Endothelial cell of umbilical vein (primary cell): ENCODE measurements at regions not wholly inside any gene's neighbourhood (a gene's known extent, or its start where the extent isn't known, plus 50 kb on each side); places are given as distances from the start of the nearest gene placed in this dataset.

ENCODE experiments used
- EZH2 ChIP-seq: IDR thresholded peaks from 2 replicates; pipeline ENCODE4 v1.6.1; 2012; ENCODE audit warnings: borderline replicate concordance, low read depth, mild to moderate bottlenecking, moderate library complexity, low read length, inconsistent platforms; ENCODE audit not compliant: severe bottlenecking
- MYC ChIP-seq: IDR thresholded peaks from one replicate; pipeline ENCODE4 v1.6.1; 2011; ENCODE audit warnings: mild to moderate bottlenecking, low read depth, low read length
- POLR2A ChIP-seq: IDR thresholded peaks from 2 replicates; pipeline ENCODE4 v1.6.1; 2012; ENCODE audit warnings: low read depth, mild to moderate bottlenecking, control low read depth, low read length
- POLR2AphosphoS5 ChIP-seq: IDR thresholded peaks from 2 replicates; pipeline ENCODE4 v1.6.1; 2012; ENCODE audit warnings: low read depth, mild to moderate bottlenecking, control low read depth, low read length, moderate library complexity; ENCODE audit not compliant: insufficient read depth
- TF ChIP-seq, protein P1 (sequence below), 2 donors: IDR thresholded peaks; 1 replicate in 1 of 2; 2 replicates in 1 of 2; pipeline ENCODE4 v1.5.1; 2011; ENCODE audit warnings: low read length in 2 of 2, mild to moderate bottlenecking in 2 of 2, moderate library complexity in 2 of 2, control low read depth in 1 of 2, inconsistent platforms in 1 of 2, low read depth in 1 of 2; ENCODE audit not compliant: insufficient read depth in 1 of 2; ENCODE audit errors: extremely low read depth in 1 of 2

DNA sequence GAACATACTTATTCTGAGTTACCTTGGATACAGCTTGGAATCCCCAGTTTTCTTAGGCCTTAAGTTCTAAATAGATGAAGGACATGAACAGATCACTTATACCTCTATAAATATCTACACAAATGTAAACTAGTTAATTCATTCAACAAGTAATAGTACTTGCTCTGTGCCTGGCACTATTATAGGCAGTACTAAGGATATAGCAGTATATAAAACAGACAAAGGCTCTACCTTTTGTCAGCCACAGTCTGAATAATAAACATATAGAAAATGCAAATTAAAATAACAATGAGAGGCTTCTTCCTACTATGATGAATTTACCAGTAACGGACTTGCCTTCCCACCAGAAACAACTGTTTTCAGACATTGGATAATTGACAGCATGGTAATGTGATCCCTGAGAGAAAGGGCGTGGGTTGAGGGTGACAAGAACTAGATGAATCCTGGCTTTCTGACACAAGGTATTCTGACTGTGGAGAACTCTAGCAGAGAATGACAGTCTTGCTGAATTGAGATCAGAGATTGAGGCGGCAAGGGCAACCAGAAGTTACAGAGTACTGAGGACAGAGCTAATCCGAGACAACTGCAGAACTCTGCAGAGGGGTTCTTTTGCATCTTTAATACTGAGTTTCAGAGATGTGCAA is 170.5 kb downstream of the TANC2 start:
- TF ChIP-seq MYC (no peak), POLR2A (no peak), POLR2AphosphoS5 (no peak), EZH2 (no peak)
- TF ChIP-seq, protein P1, sequence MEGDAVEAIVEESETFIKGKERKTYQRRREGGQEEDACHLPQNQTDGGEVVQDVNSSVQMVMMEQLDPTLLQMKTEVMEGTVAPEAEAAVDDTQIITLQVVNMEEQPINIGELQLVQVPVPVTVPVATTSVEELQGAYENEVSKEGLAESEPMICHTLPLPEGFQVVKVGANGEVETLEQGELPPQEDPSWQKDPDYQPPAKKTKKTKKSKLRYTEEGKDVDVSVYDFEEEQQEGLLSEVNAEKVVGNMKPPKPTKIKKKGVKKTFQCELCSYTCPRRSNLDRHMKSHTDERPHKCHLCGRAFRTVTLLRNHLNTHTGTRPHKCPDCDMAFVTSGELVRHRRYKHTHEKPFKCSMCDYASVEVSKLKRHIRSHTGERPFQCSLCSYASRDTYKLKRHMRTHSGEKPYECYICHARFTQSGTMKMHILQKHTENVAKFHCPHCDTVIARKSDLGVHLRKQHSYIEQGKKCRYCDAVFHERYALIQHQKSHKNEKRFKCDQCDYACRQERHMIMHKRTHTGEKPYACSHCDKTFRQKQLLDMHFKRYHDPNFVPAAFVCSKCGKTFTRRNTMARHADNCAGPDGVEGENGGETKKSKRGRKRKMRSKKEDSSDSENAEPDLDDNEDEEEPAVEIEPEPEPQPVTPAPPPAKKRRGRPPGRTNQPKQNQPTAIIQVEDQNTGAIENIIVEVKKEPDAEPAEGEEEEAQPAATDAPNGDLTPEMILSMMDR (IDR thresholded peaks at IDR 0.05; ENCODE audit: extremely low read depth in 1 of 2, insufficient read depth in 1 of 2, low read depth in 1 of 2, low read length in 2 of 2) = no peak
